ENCODE measurements at regions not wholly inside any gene's neighbourhood (a gene's known extent, or its start where the extent isn't known, plus 50 kb on each side); places are given as distances from the start of the nearest gene placed in this dataset.
A peak's percentile ranks its signal among the peaks of the same experiment; 100 is the strongest.
"Not testable (repeated sequence)": the region's sequence is repeated elsewhere in the genome, so short reads cannot be mapped to it uniquely, and the experiment has no call there.

DNA sequence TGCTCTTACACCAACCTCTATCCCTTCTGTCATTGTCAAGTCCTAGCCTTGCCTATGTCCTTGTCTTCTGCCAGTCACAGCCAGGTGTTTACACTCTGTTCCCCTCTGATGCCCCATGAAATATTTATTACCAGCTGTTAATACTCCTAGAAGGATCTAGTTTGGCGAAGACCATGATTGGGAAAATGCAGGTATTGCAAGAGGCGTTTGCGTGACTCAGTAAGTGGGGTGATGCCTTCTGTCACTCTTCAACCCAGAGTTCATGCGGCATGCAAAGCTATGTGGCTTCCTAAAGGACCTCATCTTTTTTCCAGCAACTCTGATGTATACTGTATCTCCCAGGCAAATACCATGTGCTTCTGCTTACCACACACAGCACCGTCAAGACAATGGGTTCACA, 81.8 kb upstream of the GJB6 start:
- DNase-seq (ENCODE audit: low read depth in 4 of 4, low spot score in 2 of 4), result no peak

GRCh38 chr13:20312292-20312691, 80.2 kb upstream of the GJB6 start:
- no peak for DNase-seq (ENCODE audit: low read depth in 4 of 4, low spot score in 2 of 4)

GRCh38 chr13:20311596-20311995, 79.5 kb upstream of the GJB6 start:
- no peak for DNase-seq (ENCODE audit: low read depth in 4 of 4, low spot score in 2 of 4)

DNA sequence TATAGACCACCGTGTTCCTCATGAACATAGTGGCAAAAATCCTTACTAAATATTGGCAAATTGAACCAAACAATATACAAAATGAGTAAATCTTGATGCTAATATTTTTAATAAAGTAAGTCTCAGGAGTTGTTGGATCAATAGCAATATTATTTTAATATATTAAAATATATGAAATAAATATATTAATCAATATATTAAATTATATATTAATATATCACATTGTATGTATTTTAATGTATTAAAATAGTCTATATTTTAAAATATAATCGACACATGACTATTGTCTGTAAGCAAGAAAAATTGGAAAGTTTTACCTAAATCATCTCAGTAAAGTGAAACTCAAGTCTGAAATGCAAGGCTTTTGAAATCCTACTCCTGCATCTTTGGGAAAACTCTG, 78.9 kb upstream of the GJB6 start:
- no peak for DNase-seq (ENCODE audit: low read depth in 4 of 4, low spot score in 2 of 4)

GRCh38 chr13:20306039-20306438, 73.9 kb upstream of the GJB6 start:
- DNase-seq (ENCODE audit: low read depth in 4 of 4, low spot score in 2 of 4), result no peak

DNA sequence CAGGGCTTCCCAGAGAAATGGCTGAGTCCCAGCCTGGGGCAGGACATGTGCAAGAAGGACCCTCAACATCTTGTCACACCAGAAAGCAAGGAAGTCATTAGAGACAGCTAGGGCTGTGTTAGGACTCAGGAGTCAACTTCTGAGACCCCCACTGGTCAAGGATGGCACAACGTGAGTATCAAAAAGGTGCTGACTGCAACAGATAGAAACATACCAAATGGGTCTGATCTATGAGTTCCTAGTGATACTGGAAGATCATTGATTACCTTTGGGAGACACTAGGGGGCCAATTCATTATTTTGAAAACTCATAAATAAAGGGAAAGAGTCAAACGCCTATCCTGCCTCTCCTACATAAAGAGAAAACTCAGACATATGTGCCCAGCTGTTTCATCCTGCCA, 73.5 kb upstream of the GJB6 start:
- no peak for DNase-seq (ENCODE audit: low read depth in 4 of 4, low spot score in 2 of 4)

- not testable (repeated sequence) for DNase-seq (ENCODE audit: low read depth in 4 of 4, low spot score in 2 of 4)
These were observed 71.9 kb upstream of the GJB6 start for GRCh38 chr13:20304061-20304460.

DNA sequence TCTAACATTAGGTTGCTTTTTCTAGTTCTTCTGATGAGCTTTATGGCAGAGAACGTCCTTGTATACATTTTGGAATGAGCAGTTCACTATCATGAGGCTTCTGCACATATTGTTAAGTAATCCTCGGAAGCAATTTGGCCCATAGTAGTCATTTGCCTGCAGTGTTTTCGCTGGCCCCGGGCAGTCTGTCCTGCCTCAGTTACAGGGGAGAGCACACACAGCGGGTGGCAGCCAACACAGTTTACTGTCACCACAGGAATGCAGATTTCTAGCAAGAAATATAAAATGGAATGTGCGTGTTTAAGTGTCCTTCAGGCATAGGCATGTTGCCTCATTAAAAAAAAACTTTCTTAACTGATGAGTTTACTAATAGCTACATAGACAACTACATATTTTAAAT, 71.5 kb upstream of the GJB6 start:
- DNase-seq (ENCODE audit: low read depth in 4 of 4, low spot score in 2 of 4), result no peak

DNA sequence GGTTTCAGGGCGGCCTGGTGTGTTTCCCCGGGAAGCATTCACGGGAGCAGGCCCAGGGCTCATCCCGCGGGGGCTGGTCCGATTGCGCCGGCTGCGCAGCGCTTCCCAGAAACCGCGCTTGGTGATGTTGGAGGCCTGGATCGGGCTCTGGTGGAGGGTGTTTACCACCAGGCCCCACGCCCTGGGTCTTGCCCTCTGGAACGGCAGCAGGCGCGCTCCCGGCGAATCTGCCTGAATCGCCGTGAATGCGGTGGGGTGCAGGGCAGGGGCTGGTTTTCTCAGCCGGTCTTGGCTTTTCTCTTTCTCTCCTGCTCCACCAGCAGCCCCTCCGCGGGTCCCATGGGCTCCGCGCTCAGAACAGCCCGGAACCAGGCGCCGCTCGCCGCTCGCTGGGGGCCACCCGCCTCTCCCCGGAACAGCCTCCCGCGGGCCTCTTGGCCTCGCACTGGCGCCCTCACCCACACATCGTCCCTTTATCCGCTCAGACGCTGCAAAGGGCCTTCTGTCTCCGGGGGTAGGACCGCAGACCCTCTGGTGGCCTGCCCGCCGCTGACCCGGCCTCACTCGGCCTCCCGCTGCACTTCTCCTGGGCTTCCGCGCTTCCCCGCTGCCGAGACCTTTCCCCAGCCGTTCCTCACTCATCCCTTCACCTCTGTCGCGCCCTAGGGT, 69.4 kb upstream of the GJB6 start:
- peak in 3 of 4 donors; percentile 12 to 32 (median 21) for DNase-seq (ENCODE audit: low read depth in 4 of 4, low spot score in 2 of 4)

GRCh38 chr13:20301015-20301402, 68.9 kb upstream of the GJB6 start:
- DNase-seq (ENCODE audit: low read depth in 4 of 4, low spot score in 2 of 4), result peak in 1 of 4 donors; percentile 27

- no peak for DNase-seq (ENCODE audit: low read depth in 4 of 4, low spot score in 2 of 4)
These were observed 65.1 kb upstream of the GJB6 start for GRCh38 chr13:20297181-20297580.

- no peak for DNase-seq (ENCODE audit: low read depth in 4 of 4, low spot score in 2 of 4)
These were observed 63.8 kb upstream of the GJB6 start for GRCh38 chr13:20295956-20296355.

DNA sequence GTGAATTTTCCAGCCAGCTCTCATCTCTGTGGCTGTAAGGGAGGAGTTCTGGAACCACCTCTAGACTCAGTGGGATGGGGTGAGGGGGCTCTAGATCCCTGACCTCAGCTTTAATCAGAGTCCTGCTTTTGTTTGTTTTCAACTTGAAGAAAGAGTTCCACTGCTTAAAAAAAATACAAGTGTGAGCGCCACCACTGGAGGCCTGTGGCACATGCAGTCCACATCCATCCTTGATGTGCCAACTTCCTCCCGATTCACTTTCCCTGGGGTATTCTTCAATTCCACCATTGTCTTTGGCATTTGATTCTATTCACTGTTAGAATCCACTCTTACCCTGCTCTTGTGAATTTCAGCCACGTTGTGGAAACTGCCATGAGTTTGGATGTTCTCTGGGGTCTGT, 62.4 kb upstream of the GJB6 start:
- no peak for DNase-seq (ENCODE audit: low read depth in 4 of 4, low spot score in 2 of 4)

GRCh38 chr13:20292301-20292700, 60.2 kb upstream of the GJB6 start:
- not testable (repeated sequence) for DNase-seq (ENCODE audit: low read depth in 4 of 4, low spot score in 2 of 4)

DNA sequence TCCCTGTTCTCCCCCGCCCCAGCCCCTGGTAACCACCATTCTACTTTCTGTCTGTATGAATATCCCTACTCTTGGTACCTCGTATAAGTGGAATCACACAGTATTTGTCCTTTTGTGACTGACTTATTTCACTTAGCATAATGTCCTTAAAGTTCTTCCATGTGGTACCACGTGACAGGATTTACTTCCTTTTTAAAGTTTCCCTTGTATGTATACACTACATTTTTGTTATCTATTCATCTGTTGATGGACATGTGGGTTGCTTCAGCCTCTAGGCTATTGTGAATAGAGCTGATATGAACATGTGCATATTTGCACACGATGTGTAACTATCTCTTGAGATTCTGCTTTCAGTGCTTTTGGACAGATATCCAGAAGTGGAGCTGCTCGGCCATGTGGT, 59.6 kb upstream of the GJB6 start:
- DNase-seq (ENCODE audit: low read depth in 4 of 4, low spot score in 2 of 4), result no peak

DNA sequence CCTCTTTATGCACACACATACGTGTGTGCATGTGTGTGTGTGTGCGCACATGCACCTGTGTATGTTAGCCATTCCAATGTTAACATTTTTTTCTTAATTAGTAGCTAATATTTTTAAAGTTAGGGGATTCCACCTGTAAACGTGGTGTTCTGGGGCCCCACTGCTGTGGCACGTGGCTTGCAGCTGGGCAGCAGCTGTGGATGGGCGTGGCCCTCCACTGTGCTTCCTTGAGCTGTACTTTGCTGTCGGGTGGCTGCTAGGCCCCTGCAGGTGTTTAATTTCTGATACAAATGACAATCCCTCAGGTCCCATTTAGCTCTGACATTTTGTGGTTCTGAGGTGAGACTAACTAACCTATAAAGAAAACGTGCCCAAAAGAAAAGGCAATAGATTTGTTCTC, 58.9 kb upstream of the GJB6 start:
- no peak for DNase-seq (ENCODE audit: low read depth in 4 of 4, low spot score in 2 of 4)

DNA sequence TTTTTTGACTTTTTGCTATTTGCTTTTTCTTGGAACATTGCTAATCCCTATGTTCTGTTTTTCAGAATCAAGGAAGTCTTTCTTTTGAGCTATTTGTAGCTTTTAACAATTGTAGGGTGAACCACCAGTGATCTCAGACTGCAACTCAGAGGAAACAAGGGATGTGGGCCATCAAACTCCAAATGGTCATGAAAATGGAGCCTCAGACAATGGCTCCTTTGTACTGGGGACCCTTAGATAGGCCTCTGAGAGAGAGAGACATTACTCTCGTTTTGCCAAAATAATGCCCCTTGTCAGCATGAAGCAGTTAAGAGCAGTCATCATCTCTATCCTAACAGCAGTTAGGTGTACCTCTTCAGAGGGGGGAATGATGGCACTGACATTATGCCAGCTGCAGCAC, 56.4 kb upstream of the GJB6 start:
- DNase-seq (ENCODE audit: low read depth in 4 of 4, low spot score in 2 of 4), result no peak

DNA sequence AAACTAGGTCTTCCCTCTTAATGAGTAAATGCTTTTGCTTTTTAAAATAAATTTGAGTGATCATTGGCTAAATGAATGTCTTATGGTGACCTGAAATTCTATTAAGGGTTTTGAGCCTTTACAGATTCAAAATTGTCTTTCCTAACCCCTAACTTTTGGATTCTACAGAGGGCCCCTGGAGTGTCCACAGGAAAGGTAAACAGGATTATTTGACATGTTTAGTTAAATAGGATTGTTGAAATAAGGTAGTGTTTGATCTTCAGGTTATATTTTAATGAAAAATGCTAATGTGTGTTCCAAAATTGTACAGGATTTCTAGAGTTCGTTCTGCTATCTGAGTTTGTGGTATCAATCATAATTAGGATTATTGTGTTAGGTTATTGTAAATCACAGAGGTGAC, 55.9 kb upstream of the GJB6 start:
- no peak for DNase-seq (ENCODE audit: low read depth in 4 of 4, low spot score in 2 of 4)

GRCh38 chr13:20285530-20285929, 53.4 kb upstream of the GJB6 start:
- no peak for DNase-seq (ENCODE audit: low read depth in 4 of 4, low spot score in 2 of 4)

Data from left renal cortex interstitium (tissue), 4 donors.